NCI-H1436 (cell line): ENCODE measurements at regions not wholly inside any gene's neighbourhood (a gene's known extent, or its start where the extent isn't known, plus 50 kb on each side); places are given as distances from the start of the nearest gene placed in this dataset.

Experiments used
- DNase-seq: peaks from one replicate; lab custom pipeline; 2025; lab: John Stamatoyannopoulos, UW

GRCh38 chrX:45872480-45872879 is 671.8 kb upstream of the DIPK2B start:
- no peak for DNase-seq

DNA sequence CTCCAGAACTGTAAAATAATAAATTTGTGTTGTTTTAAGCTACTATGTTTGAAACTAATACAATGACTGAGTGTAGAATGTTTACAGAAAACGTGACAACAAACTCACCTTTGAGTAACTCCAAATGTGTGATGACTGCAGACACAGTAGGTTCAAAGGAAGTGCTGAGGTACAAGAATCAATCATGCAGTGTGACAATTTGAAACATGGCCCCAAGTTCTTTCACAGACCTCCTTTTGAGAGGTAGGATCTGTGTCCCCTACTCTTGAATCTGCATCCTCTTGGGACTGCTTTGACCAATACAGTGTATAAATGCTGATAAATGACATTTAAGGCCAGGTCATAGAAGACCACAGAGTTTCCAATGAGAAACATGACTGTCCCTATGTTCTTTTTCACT is 667.7 kb upstream of the DIPK2B start:
- no peak for DNase-seq

DNA sequence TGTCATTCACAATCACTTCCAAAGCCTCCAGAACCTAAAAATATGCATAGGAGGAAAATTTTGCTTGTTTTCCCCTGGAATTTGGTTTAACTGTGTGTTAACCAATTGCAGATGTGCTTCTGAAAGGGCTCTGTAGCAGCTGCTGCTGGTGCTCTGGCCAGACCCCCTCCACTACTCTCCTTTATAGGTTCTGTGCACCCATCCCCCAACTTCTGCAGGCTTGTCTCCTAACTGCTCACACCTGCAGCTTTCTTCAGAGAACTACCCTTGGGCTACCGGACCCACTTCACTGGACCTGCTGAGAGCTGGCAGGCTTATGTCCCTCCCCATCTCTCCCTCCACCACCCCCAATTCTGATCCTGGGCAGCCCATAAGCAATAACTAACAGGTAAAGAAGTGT is 662.1 kb upstream of the DIPK2B start:
- DNase-seq: no peak

DNA sequence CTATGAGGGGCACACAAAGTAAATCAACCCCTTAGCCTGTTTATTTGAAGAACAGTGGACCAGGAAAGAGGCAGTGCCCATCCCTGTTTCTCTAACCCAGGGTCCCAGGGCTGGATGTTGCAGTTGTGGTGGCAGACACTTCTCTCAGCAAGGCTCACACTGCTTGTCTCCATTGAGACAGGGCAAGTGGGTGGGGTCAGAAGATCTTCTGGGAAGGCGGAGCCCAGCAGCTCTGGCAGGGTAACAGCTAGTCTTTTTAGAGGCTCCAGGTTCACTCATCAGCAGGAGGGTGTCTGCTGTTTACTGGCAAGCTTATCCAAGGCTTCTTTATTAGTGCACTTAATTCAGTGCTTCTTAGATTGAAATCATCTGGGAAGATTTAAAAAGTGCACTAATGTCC is 659.8 kb upstream of the DIPK2B start:
- DNase-seq: no peak

GRCh38 chrX:45859407-45859806 is 658.7 kb upstream of the DIPK2B start:
- no peak for DNase-seq

DNA sequence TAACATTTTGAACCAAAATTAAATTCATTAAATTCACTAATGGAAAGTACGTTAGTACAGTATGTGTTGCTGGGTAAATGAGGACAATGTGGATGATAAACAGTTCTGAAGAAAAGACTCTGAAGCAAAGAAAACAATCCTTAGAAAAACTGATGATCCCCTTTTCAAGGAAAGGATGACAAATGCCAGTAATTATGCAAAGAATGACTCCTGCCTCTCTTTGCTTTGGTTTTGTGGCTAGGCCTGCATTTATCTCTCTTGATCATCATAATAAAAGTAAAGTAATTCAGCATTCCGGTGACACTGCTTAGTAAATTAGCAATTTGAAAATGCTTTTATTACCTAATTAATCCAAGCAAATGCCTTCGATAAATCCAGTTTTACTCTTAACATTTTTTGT is 652.2 kb upstream of the DIPK2B start:
- DNase-seq: no peak

DNA sequence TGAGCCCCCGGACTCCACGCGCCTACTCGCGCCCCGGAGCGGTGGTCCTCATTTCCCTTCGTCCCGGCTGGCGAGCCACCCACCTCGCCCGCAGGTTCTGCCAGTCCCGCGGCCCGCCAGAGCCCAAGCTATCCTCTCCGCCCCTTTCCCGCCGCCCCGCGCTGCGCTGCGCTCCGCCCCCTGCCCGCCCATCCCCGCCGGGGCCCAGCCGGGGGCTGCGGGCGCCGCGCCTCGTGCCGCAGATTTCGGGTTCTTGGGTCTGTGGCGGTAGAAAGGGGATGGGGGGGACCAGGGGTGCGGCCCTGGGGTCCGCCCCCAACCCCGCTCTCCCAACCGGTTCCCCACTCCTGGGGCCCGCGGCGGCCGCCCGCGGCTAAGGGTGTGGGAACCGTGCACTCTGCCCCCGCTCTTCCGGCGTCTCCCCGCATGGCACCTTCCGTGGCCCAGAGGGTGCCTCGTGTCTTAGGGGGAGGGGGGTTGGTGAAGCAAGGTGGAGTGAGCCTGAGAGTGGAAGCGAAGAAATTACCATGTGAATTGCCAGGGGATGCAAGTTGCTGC is 650.8 kb upstream of the DIPK2B start:
- DNase-seq: no peak

- DNase-seq: no peak
Observed at GRCh38 chrX:45850775-45851433, 650.2 kb upstream of the DIPK2B start.

DNA sequence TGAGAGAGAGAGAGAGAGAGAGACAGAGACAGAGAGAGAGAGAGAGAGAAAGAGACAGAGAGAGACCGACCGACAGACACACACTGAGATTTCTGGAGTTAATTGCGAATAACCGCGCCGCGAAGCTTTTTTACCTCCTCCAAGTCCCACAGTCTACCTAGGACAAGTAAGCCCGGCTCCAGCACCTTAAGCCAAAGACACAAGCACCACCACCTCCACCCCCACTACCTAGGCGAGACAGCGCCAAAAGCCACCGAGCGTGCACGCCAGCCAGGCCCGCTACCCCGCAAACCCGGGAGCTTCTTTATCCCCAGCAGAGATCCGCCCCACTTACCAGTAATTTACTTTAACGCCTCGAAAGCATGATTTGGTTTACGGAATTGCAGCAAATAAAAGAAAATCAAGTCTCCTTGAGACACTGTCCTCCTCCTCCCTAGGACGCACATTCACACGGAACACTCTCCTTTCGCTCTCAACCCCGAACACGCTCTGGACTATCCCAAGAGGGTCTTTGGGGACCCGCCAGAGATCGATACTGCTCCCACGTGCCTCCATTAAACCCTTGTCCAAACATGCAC is 649.6 kb upstream of the DIPK2B start:
- DNase-seq: no peak

GRCh38 chrX:45849261-45849862 is 648.7 kb upstream of the DIPK2B start:
- DNase-seq: no peak

- DNase-seq: no peak
Observed at GRCh38 chrX:45847961-45848360, 647.3 kb upstream of the DIPK2B start.

DNA sequence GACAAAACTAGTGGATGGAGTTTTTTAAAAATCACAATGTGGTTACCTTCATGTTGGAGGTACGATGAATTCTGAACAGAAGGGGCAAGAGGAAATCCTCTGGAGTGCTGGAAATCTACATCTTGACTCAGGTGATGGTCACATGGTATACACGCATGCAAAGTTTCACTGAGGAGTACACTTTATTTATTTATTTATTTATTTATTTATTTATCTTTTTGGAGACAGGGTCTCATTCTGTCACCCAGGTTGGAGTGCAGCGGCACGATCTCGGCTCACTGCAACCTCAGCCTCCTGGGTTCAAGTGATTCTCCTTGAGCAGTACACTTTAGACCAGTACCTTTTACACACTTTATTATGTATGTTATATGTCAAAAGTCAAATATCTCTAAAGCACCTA is 645.7 kb upstream of the DIPK2B start:
- DNase-seq: no peak

DNA sequence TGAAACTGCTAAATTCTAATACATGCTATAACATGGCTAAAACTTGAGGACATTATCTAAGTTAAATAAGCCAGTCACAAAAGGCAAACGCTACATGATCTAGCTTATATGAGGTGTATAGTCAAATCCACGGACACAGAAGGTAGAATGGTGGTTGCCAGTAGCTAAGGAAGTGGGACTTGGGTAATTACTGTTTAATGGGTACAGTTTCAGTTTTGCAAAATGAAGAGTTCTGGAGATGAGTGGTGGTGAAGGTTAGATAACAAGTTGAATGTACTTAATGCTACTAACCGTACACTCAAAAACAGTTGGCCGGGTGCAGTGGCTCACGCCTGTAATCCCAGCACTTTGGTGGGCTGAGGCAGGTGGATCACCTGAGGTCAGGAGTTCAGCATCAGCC is 644.5 kb upstream of the DIPK2B start:
- DNase-seq: no peak

DNA sequence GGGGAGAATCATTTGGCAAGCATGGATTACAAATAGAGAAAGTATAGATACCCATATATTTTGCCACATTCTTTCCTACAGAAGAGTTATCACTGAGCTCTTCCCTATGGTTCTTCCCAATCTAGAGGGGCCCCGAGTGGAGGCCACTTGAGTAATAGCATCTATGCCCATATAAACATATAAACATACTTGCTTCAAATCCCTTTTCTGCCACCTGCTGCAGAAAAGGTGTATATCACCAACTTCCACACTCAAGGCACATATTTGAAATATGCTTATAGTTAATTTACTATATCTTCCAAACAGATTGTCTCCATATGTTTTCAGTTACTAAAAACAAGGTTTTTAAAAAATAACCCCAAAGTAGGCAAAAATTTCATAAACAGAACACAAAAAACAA is 642.8 kb upstream of the DIPK2B start:
- DNase-seq: no peak

DNA sequence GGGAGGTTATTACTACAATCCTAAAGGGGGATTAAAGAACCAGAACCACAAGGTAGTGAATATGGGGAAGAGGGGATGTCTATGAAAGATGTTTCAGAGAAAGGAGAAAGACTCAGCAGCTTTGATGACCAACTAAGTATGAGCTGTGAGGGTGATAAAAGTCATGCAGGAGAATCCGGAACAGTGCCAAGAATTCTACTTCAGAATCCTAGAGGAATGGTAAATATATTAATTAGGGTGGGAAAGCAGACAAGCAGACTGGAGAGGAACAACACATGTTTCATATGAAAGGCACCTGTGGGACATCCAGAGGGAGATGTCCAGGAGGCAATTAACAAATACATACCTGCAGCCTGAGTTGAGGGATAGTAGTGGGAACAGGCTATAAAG is 642.2 kb upstream of the DIPK2B start:
- no peak for DNase-seq

- no peak for DNase-seq
Observed at GRCh38 chrX:45842207-45842925, 641.7 kb upstream of the DIPK2B start.

GRCh38 chrX:45840411-45840950 is 639.8 kb upstream of the DIPK2B start:
- no peak for DNase-seq

DNA sequence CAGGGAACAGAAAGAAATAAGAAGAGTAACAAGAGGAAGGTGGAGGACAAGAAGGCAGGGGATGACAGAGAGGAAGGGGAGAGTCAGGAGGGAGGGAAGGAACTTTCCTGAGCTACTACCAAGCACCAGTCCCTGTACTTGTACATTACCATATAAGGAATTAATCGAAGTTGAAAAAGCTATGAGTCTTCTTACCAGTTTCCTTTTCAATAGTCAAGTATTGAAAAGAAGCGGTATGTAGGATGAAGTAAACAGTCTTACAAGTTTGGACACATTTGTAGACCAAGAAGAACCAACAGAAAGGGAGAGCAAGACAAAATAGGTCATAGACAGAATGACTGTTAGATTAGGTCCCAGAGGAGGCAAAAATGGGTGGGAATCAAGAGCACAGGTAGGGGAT is 629.7 kb upstream of the DIPK2B start:
- DNase-seq: no peak

- DNase-seq: no peak
Observed at GRCh38 chrX:45824471-45824870, 623.8 kb upstream of the DIPK2B start.

- no peak for DNase-seq
Observed at GRCh38 chrX:45823536-45823935, 622.9 kb upstream of the DIPK2B start.

DNA sequence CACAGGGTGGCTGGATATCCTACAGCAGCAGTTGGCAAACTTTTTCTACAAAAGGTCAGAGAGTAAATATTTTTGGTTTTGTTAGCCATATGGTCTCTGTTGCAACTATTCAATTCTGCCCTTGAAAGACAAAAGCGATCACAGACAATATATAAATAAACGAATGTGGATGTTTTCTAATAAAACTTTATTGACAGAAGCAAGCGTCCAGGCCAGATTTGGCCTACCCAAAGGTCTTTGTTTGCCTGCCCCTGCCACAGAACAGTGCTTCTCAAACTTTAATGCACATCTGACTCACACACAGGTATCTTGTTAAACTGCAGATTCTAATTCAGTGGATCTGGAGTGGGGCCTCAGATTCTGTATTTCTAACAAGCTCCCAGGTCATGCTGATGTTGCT is 621.4 kb upstream of the DIPK2B start:
- no peak for DNase-seq

GRCh38 chrX:45818913-45819312 is 618.2 kb upstream of the DIPK2B start:
- no peak for DNase-seq

DNA sequence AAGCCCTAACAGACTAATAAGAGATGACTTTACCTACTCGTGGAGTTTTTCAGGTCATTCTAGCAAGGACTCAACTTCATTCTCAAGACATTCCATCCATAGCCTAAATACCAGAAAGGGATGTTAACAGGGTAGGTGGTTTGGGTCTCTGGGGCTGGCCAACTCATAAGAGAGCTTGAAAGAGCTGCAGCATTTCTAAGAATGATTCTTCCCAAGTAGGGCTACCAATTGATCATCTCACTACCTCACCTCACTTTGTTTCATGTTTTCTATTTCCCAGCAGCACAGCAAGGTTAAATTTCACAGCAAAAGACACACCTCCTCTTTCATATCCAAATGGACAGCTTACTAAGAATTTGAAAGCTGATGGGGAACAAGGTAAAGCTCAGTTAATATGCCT is 614.8 kb upstream of the DIPK2B start:
- no peak for DNase-seq
